GM19035 (cell line): ENCODE measurements at regions not wholly inside any gene's neighbourhood (a gene's known extent, or its start where the extent isn't known, plus 50 kb on each side); places are given as distances from the start of the nearest gene placed in this dataset.

Source experiments
- ATAC-seq: cut with Tn5 transposase; IDR thresholded peaks from one replicate; pipeline ENCODE4 v1.9.1; 2021; ENCODE audit not compliant: unreplicated experiment

GRCh38 chr12:4108803-4109345, 164.7 kb upstream of the CCND2 start:
- no peak for ATAC-seq

GRCh38 chr12:4107911-4108697, 165.5 kb upstream of the CCND2 start:
- ATAC-seq = no peak

- peak; percentile 78 for ATAC-seq
Observed at GRCh38 chr12:4107436-4107878, 166.1 kb upstream of the CCND2 start.

GRCh38 chr12:4106621-4107020, 166.9 kb upstream of the CCND2 start:
- no peak for ATAC-seq

- no peak for ATAC-seq
Observed at GRCh38 chr12:4104722-4105244, 168.8 kb upstream of the CCND2 start.

- no peak for ATAC-seq
Observed at GRCh38 chr12:4099276-4099675, 174.3 kb upstream of the CCND2 start.

GRCh38 chr12:4091016-4091743, 182.4 kb upstream of the CCND2 start:
- ATAC-seq = no peak

GRCh38 chr12:4089956-4090355, 183.6 kb upstream of the CCND2 start:
- ATAC-seq = no peak

GRCh38 chr12:4089121-4089606, 184.4 kb upstream of the CCND2 start:
- no peak for ATAC-seq

- ATAC-seq = no peak
Observed at GRCh38 chr12:4088451-4088850, 185.1 kb upstream of the CCND2 start.

GRCh38 chr12:4086481-4086880, 187.1 kb upstream of the CCND2 start:
- no peak for ATAC-seq

- ATAC-seq = no peak
Observed at GRCh38 chr12:4084573-4084972, 189.0 kb upstream of the CCND2 start.

GRCh38 chr12:4082809-4083403, 190.7 kb upstream of the CCND2 start:
- no peak for ATAC-seq

- no peak for ATAC-seq
Observed at GRCh38 chr12:4080213-4080612, 193.3 kb upstream of the CCND2 start.

GRCh38 chr12:4074129-4074528, 199.4 kb upstream of the CCND2 start:
- ATAC-seq = no peak

GRCh38 chr12:4069670-4070010, 196.4 kb upstream of the PARP11 start:
- no peak for ATAC-seq

- ATAC-seq = no peak
Observed at GRCh38 chr12:4068981-4069669, 195.9 kb upstream of the PARP11 start.

- ATAC-seq = no peak
Observed at GRCh38 chr12:4064008-4064407, 190.8 kb upstream of the PARP11 start.

GRCh38 chr12:4059898-4060568, 186.8 kb upstream of the PARP11 start:
- ATAC-seq = no peak
